K562 (cell line): ENCODE measurements at regions not wholly inside any gene's neighbourhood (a gene's known extent, or its start where the extent isn't known, plus 50 kb on each side); places are given as distances from the start of the nearest gene placed in this dataset.

ENCODE experiments used
- CBFA2T2 ChIP-seq: fragments of 450-650 bp; conservative IDR thresholded peaks from 2 replicates; pipeline ENCODE4 v1.6.1; 2017; ENCODE audit warnings: mild to moderate bottlenecking
- FOXM1 ChIP-seq, 2 experiments: fragments of 450-650 bp in 1 of 2; sonication (generic) in 1 of 2; formaldehyde crosslinking in 1 of 2; IDR thresholded peaks; 2 replicates each; pipeline versions ENCODE4 v1.6.1 to v1.9.0; 2017 to 2022; ENCODE audit warnings: low read depth in 2 of 2, mild to moderate bottlenecking in 2 of 2, missing genetic modification reagents in 1 of 2, moderate library complexity in 1 of 2
- HDAC1 ChIP-seq, 2 experiments: fragments of 450-650 bp; IDR thresholded peaks; 2 replicates each; pipeline ENCODE4 v1.6.1; 2016 to 2017; ENCODE audit warnings: inconsistent platforms in 1 of 2, mild to moderate bottlenecking in 1 of 2, moderate library complexity in 1 of 2
- MGA ChIP-seq: fragments of 450-650 bp; IDR thresholded peaks from 2 replicates; pipeline ENCODE4 v1.6.1; 2016; ENCODE audit warnings: mild to moderate bottlenecking, moderate library complexity
- PHF21A ChIP-seq: fragments of 450-650 bp; IDR thresholded peaks from 2 replicates; pipeline ENCODE4 v1.6.1; 2017; ENCODE audit warnings: low read depth, borderline replicate concordance
- RAD51 ChIP-seq: fragments of 450-650 bp; IDR thresholded peaks from 2 replicates; pipeline ENCODE4 v1.7.1; 2016; ENCODE audit warnings: low read depth, mild to moderate bottlenecking, borderline replicate concordance
- TRIM25 ChIP-seq: fragments of 450-650 bp; IDR thresholded peaks from 2 replicates; pipeline ENCODE4 v1.7.0; 2016; ENCODE audit warnings: borderline replicate concordance
- ZBED1 ChIP-seq: IDR thresholded peaks from 2 replicates; pipeline ENCODE4 v1.6.1; 2014
- ZBTB7A ChIP-seq: IDR thresholded peaks from 2 replicates; pipeline ENCODE4 v1.6.1; 2011; ENCODE audit warnings: low read depth, mild to moderate bottlenecking, low read length, moderate library complexity, borderline replicate concordance; ENCODE audit not compliant: control insufficient read depth
- ZNF121 ChIP-seq: sonication (generic); formaldehyde crosslinking; conservative IDR thresholded peaks from 2 replicates; pipeline ENCODE4 v1.8.0; 2022; ENCODE audit warnings: missing genetic modification reagents
- ZNF280B ChIP-seq: fragments of 250-450 bp; sonication (Bioruptor Pico); IDR thresholded peaks from 2 replicates; pipeline ENCODE4 v1.5.1; 2021; ENCODE audit warnings: mild to moderate bottlenecking

- TF ChIP-seq ZBTB7A (no peak), ZNF280B (CRISPR knock-in tag) (no peak), MGA (no peak), CBFA2T2 (0 out of 2 replicates have a peak, but pooled peaks have one; percentile 14), FOXM1 (IDR thresholded peaks at IDR 0.05; ENCODE audit: low read depth) (no peak), FOXM1 (CRISPR knock-in tag; IDR thresholded peaks at IDR 0.05; ENCODE audit: low read depth) (no peak), ZBED1 (no peak), PHF21A (no peak), HDAC1 (IDR thresholded peaks at IDR 0.05) (no peak), ZNF121 (CRISPR knock-in tag) (no peak), RAD51 (peak; percentile 65), TRIM25 (no peak)
Measured at GRCh38 chr10:2387672-2388071, 650.3 kb upstream of the ADARB2 start (continued).
